Gastroesophageal sphincter (tissue), 3 donors: ENCODE measurements at regions not wholly inside any gene's neighbourhood (a gene's known extent, or its start where the extent isn't known, plus 50 kb on each side); places are given as distances from the start of the nearest gene placed in this dataset.

ENCODE experiments used
- CTCF ChIP-seq, 4 experiments: fragments of 200-600 bp in 2 of 4; fragments of 450-650 bp in 2 of 4; sonication (generic) in 1 of 4; IDR thresholded peaks; one replicate each; pipeline ENCODE4 v1.5.1; 2017 to 2019; ENCODE audit warnings: antibody characterized with exemption in 4 of 4, mild to moderate bottlenecking in 2 of 4, moderate library complexity in 2 of 4
- EP300 ChIP-seq: sonication (generic); formaldehyde crosslinking; IDR thresholded peaks from one replicate; pipeline ENCODE4 v1.6.1; 2017; ENCODE audit warnings: antibody characterized with exemption, mild to moderate bottlenecking
- POLR2A ChIP-seq, 2 donors: fragments of 450-650 bp; IDR thresholded peaks; one replicate each; pipeline ENCODE4 v1.6.1; 2017; ENCODE audit warnings: antibody characterized with exemption in 2 of 2, mild to moderate bottlenecking in 2 of 2, moderate library complexity in 1 of 2
- POLR2AphosphoS5 ChIP-seq: sonication (generic); formaldehyde crosslinking; IDR thresholded peaks from one replicate; pipeline ENCODE4 v1.6.1; 2017; ENCODE audit warnings: antibody characterized with exemption

DNA sequence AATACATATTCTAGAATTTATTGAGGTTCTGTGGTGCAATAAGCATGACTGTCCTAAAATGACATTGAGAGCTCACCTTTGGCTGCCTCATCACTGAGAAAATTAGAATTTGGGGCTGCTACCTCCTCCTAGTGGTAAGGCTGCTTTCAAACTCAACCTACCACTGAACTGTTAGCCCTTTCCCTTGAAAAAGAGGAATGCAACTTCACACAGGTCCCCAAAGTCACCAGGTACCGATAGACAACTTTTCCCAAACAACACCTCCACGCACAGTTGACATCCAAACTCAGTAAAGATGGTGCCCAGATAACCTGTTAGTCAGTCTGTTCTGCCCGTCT, 75.9 kb upstream of the SCIN start:
- no peak for TF ChIP-seq CTCF (IDR thresholded peaks at IDR 0.05)
- no peak for TF ChIP-seq POLR2AphosphoS5
- no peak for TF ChIP-seq POLR2A (IDR thresholded peaks at IDR 0.05)
- no peak for TF ChIP-seq EP300
